ENCODE measurements at regions not wholly inside any gene's neighbourhood (a gene's known extent, or its start where the extent isn't known, plus 50 kb on each side); places are given as distances from the start of the nearest gene placed in this dataset.

- H3K4me3 ChIP-seq (ENCODE audit: low read depth in 1 of 2, low read length in 2 of 2): no peak overlapping the region
- no peaks in the 10 kb centered on the region for H3K79me2 ChIP-seq (ENCODE audit: insufficient read depth, low read length)
- ATAC-seq (ENCODE audit: insufficient read depth, low read depth) (no peak), DNase-seq (no peak)
- TF ChIP-seq CTCF (IDR thresholded peaks at IDR 0.05; ENCODE audit: borderline replicate concordance, extremely low read depth, low read length, poor library complexity, severe bottlenecking): no peak
- no peak for TF ChIP-seq EZH2 (IDR thresholded peaks at IDR 0.05; ENCODE audit: borderline replicate concordance, low read depth, low read length, severe bottlenecking)
- H2AFZ ChIP-seq (ENCODE audit: low read depth, low read length): no peak overlapping the region
- no peaks in the 10 kb centered on the region for H3K4me1 ChIP-seq (ENCODE audit: insufficient read depth, low read length)
- no peaks in the 10 kb centered on the region for H3K9me3 ChIP-seq (ENCODE audit: insufficient read depth, low read length, severe bottlenecking)
- H3K27ac ChIP-seq (ENCODE audit: low read length): no peak overlapping the region
- no peak overlapping the region for H3K4me2 ChIP-seq (ENCODE audit: insufficient read depth, low read length)
- peaks cover 7% of the 10 kb centered on the region for H3K27me3 ChIP-seq (ENCODE audit: insufficient read depth, low read length, poor library complexity)
- H4K20me1 ChIP-seq (ENCODE audit: insufficient read depth, low read length): no peaks in the 10 kb centered on the region
- H3K9ac ChIP-seq (ENCODE audit: low read depth, low read length): no peak overlapping the region
- H3K36me3 ChIP-seq (ENCODE audit: insufficient read depth, low read length): no peaks in the 10 kb centered on the region
These were observed 180.6 kb downstream of the ADAMTS15 start for GRCh38 chr11:130629039-130629438.

DNA sequence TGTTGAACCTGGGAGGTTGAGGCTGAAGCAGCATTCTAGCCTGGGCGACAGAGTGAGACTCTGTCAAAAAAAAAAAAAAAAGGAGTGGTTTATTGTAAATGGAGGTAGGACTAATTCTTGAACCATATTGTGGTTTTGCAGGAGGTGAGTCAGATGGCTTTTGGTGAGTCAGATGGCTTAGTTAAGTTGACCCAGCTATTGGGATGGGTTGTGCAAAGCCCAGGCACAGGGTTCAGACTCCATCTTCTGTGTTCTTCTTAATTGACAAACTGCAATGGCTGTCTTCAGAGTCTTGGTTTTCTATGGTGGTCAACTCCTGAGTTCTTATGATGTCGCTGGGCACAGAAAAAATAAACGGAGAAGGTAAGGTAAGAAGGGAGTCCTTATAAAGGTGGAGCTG is 182.7 kb downstream of the ADAMTS15 start:
- Histone ChIP-seq H3K4me3 (ENCODE audit: low read depth in 1 of 2, low read length in 2 of 2) (no peak overlapping the region), H3K4me1 (ENCODE audit: insufficient read depth, low read length) (no peaks in the 10 kb centered on the region), H3K79me2 (ENCODE audit: insufficient read depth, low read length) (no peaks in the 10 kb centered on the region), H3K4me2 (ENCODE audit: insufficient read depth, low read length) (no peak overlapping the region), H3K9ac (ENCODE audit: low read depth, low read length) (no peak overlapping the region), H4K20me1 (ENCODE audit: insufficient read depth, low read length) (no peaks in the 10 kb centered on the region), H3K27me3 (ENCODE audit: insufficient read depth, low read length, poor library complexity) (peaks cover 7% of the 10 kb centered on the region), H3K9me3 (ENCODE audit: insufficient read depth, low read length, severe bottlenecking) (no peaks in the 10 kb centered on the region), H3K27ac (ENCODE audit: low read length) (no peak overlapping the region), H3K36me3 (ENCODE audit: insufficient read depth, low read length) (no peaks in the 10 kb centered on the region), H2AFZ (ENCODE audit: low read depth, low read length) (no peak overlapping the region)
- TF ChIP-seq CTCF (IDR thresholded peaks at IDR 0.05; ENCODE audit: borderline replicate concordance, extremely low read depth, low read length, poor library complexity, severe bottlenecking) (no peak), EZH2 (IDR thresholded peaks at IDR 0.05; ENCODE audit: borderline replicate concordance, low read depth, low read length, severe bottlenecking) (no peak)
- DNase-seq: no peak
- ATAC-seq (ENCODE audit: insufficient read depth, low read depth): no peak

- Histone ChIP-seq H3K4me2 (ENCODE audit: insufficient read depth, low read length) (no peak overlapping the region), H3K4me1 (ENCODE audit: insufficient read depth, low read length) (no peaks in the 10 kb centered on the region), H3K9me3 (ENCODE audit: insufficient read depth, low read length, severe bottlenecking) (no peaks in the 10 kb centered on the region), H3K9ac (ENCODE audit: low read depth, low read length) (no peak overlapping the region), H4K20me1 (ENCODE audit: insufficient read depth, low read length) (no peaks in the 10 kb centered on the region), H3K36me3 (ENCODE audit: insufficient read depth, low read length) (no peaks in the 10 kb centered on the region), H3K27ac (ENCODE audit: low read length) (no peak overlapping the region), H3K27me3 (ENCODE audit: insufficient read depth, low read length, poor library complexity) (peaks cover 5% of the 10 kb centered on the region), H3K4me3 (ENCODE audit: low read depth in 1 of 2, low read length in 2 of 2) (no peak overlapping the region), H2AFZ (ENCODE audit: low read depth, low read length) (no peak overlapping the region), H3K79me2 (ENCODE audit: insufficient read depth, low read length) (no peaks in the 10 kb centered on the region)
- DNase-seq (no peak), ATAC-seq (ENCODE audit: insufficient read depth, low read depth) (no peak)
- TF ChIP-seq CTCF (IDR thresholded peaks at IDR 0.05; ENCODE audit: borderline replicate concordance, extremely low read depth, low read length, poor library complexity, severe bottlenecking) (no peak), EZH2 (IDR thresholded peaks at IDR 0.05; ENCODE audit: borderline replicate concordance, low read depth, low read length, severe bottlenecking) (no peak)
These were observed 185.0 kb downstream of the ADAMTS15 start for GRCh38 chr11:130633466-130633865.

DNA sequence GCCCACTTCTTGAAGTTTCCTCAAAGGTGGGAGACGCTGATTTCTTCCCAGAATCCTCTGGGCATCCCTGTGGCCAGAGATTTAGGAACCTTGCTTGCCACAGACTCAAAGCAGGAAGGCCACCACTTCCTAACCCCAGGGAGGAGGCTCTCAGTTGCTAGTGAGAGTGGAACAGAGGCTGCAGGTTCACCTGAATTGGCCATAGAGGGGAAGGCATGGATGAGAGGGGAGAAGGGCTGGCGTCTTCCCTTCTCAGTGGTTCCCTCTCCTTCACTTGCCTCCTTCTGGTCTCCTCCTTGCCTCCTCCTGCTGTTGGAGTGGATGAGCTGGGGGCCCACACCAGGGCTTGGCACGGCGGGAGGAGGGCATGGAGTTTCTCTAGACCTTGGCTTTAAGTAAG is 185.7 kb downstream of the ADAMTS15 start:
- H4K20me1 ChIP-seq (ENCODE audit: insufficient read depth, low read length): no peaks in the 10 kb centered on the region
- no peaks in the 10 kb centered on the region for H3K79me2 ChIP-seq (ENCODE audit: insufficient read depth, low read length)
- TF ChIP-seq EZH2 (IDR thresholded peaks at IDR 0.05; ENCODE audit: borderline replicate concordance, low read depth, low read length, severe bottlenecking): no peak
- TF ChIP-seq CTCF (IDR thresholded peaks at IDR 0.05; ENCODE audit: borderline replicate concordance, extremely low read depth, low read length, poor library complexity, severe bottlenecking): no peak
- H3K9me3 ChIP-seq (ENCODE audit: insufficient read depth, low read length, severe bottlenecking): no peaks in the 10 kb centered on the region
- H3K27ac ChIP-seq (ENCODE audit: low read length): no peak overlapping the region
- H3K4me3 ChIP-seq (ENCODE audit: low read depth in 1 of 2, low read length in 2 of 2): no peak overlapping the region
- ATAC-seq (ENCODE audit: insufficient read depth, low read depth) (no peak), DNase-seq (no peak)
- no peaks in the 10 kb centered on the region for H3K36me3 ChIP-seq (ENCODE audit: insufficient read depth, low read length)
- no peak overlapping the region for H2AFZ ChIP-seq (ENCODE audit: low read depth, low read length)
- H3K4me1 ChIP-seq (ENCODE audit: insufficient read depth, low read length): no peaks in the 10 kb centered on the region
- H3K9ac ChIP-seq (ENCODE audit: low read depth, low read length): no peak overlapping the region
- peaks cover under 1% of the 10 kb centered on the region for H3K27me3 ChIP-seq (ENCODE audit: insufficient read depth, low read length, poor library complexity)
- no peak overlapping the region for H3K4me2 ChIP-seq (ENCODE audit: insufficient read depth, low read length)
